Caco-2 (cell line): ENCODE measurements at regions not wholly inside any gene's neighbourhood (a gene's known extent, or its start where the extent isn't known, plus 50 kb on each side); places are given as distances from the start of the nearest gene placed in this dataset.

Experiments
- BruUV-seq: library from RNA; stranded (reverse); fragments of 400-500 nt; replicated peaks from 2 replicates; lab custom pipeline; 2021; lab: Mats Ljungman, UMichigan
- CTCF ChIA-PET: fragments of 300-600 bp; sonication (Branson Sonifier 250); formaldehyde crosslinking; loops from one replicate; lab custom pipeline; 2022; ENCODE audit warnings: antibody characterized with exemption; lab: Charles Lee
- POLR2A ChIA-PET: fragments of 300-600 bp; sonication (Branson Sonifier 250); formaldehyde crosslinking; loops from one replicate; lab custom pipeline; 2022; ENCODE audit warnings: antibody characterized with exemption; lab: Charles Lee
- DNase-seq, 2 experiments: peaks; one replicate each; pipeline versions ENCODE4 v3.0.0 to v3.0.0-alpha.2; 2020 to 2022
- H3K27me3 ChIP-seq: replicated peaks from 2 replicates; pipeline ENCODE4 v1.6.0; 2011; ENCODE audit warnings: low read length; ENCODE audit not compliant: control insufficient read depth, insufficient read depth
- H3K36me3 ChIP-seq: 2 replicates; pipeline ENCODE4 v1.5.1; 2011; ENCODE audit warnings: low read length; ENCODE audit not compliant: control insufficient read depth, insufficient read depth
- H3K4me1 ChIP-seq: fragments of 250-450 bp; sonication (Bioruptor Pico); 2 replicates; pipeline ENCODE4 v1.5.1; 2020; ENCODE audit warnings: mild to moderate bottlenecking
- H3K4me3 ChIP-seq: 2 replicates; pipeline ENCODE4 v1.5.1; 2011; ENCODE audit warnings: low read depth, mild to moderate bottlenecking, control low read depth, low read length
- H3K9me3 ChIP-seq: fragments of 250-450 bp; sonication (Bioruptor Pico); 2 replicates; pipeline ENCODE4 v1.5.1; 2020; ENCODE audit warnings: mild to moderate bottlenecking, moderate library complexity
- H3K27ac Mint-ChIP-seq: one replicate; pipeline ENCODE4 v1.8.0; 2022; ENCODE audit warnings: mixed read lengths; ENCODE audit not compliant: unreplicated experiment
- H3K27me3 Mint-ChIP-seq: one replicate; pipeline ENCODE4 v1.8.0; 2022; ENCODE audit warnings: mixed read lengths; ENCODE audit not compliant: insufficient read depth, unreplicated experiment
- H3K36me3 Mint-ChIP-seq: one replicate; pipeline ENCODE4 v1.8.0; 2022; ENCODE audit warnings: mild to moderate bottlenecking, mixed read lengths; ENCODE audit not compliant: insufficient read depth, unreplicated experiment
- H3K4me1 Mint-ChIP-seq: one replicate; pipeline ENCODE4 v1.8.0; 2022; ENCODE audit warnings: low read depth, mixed read lengths; ENCODE audit not compliant: unreplicated experiment
- H3K4me3 Mint-ChIP-seq: one replicate; pipeline ENCODE4 v1.8.0; 2022; ENCODE audit warnings: mild to moderate bottlenecking, moderate library complexity, mixed read lengths; ENCODE audit not compliant: unreplicated experiment
- H3K9me3 Mint-ChIP-seq: one replicate; pipeline ENCODE4 v1.8.0; 2022; ENCODE audit warnings: mixed read lengths; ENCODE audit not compliant: unreplicated experiment
- CTCF ChIP-seq, 2 experiments: fragments of 200-600 bp in 1 of 2; IDR thresholded peaks; 1 replicate in 1 of 2; 2 replicates in 1 of 2; pipeline versions ENCODE4 v1.5.1 to v1.8.0; 2011 to 2022; ENCODE audit warnings: antibody characterized with exemption in 1 of 2, control low read depth in 1 of 2, inconsistent platforms in 1 of 2, low read depth in 1 of 2, low read length in 1 of 2, mild to moderate bottlenecking in 1 of 2, moderate library complexity in 1 of 2; ENCODE audit not compliant: insufficient read depth in 1 of 2, severe bottlenecking in 1 of 2, unreplicated experiment in 1 of 2
- intact Hi-C: fragments of 100-400 bp; cut with micrococcal nuclease; formaldehyde crosslinking; loops from one replicate; pipeline ENCODE4 v1.10.0; 2022; ENCODE audit not compliant: unreplicated experiment

- intact Hi-C loops: no loop called here
- ChIA-PET CTCF (no interaction called here), POLR2A (no interaction called here)
- no peak for TF ChIP-seq CTCF (IDR thresholded peaks at IDR 0.05; ENCODE audit: insufficient read depth in 1 of 2, low read depth in 1 of 2, low read length in 1 of 2, severe bottlenecking in 1 of 2, unreplicated experiment in 1 of 2)
- no peaks in the 10 kb centered on the region for H3K27me3 ChIP-seq
- no peaks in the 10 kb centered on the region for H3K9me3 Mint-ChIP-seq
- BruUV-seq: no TSS peak
- no peaks in the 10 kb centered on the region for H3K9me3 ChIP-seq
- no peaks in the 10 kb centered on the region for H3K4me1 ChIP-seq
- H3K4me3 ChIP-seq: no peak overlapping the region
- DNase-seq: no peak
- no peaks in the 10 kb centered on the region for H3K36me3 Mint-ChIP-seq
- no peak overlapping the region for H3K4me3 Mint-ChIP-seq
- no peak overlapping the region for H3K27ac Mint-ChIP-seq
- peaks cover 3% of the 10 kb centered on the region for H3K27me3 Mint-ChIP-seq
- H3K4me1 Mint-ChIP-seq: no peaks in the 10 kb centered on the region
- no peaks in the 10 kb centered on the region for H3K36me3 ChIP-seq
Measured at GRCh38 chr4:164508771-164509170, 245.2 kb upstream of the SMIM31 start.

GRCh38 chr4:164509951-164510350, 244.0 kb upstream of the SMIM31 start:
- H3K36me3 Mint-ChIP-seq: no peaks in the 10 kb centered on the region
- no peaks in the 10 kb centered on the region for H3K4me1 Mint-ChIP-seq
- Histone ChIP-seq H3K36me3 (no peaks in the 10 kb centered on the region), H3K4me1 (no peaks in the 10 kb centered on the region), H3K4me3 (no peak overlapping the region), H3K27me3 (no peaks in the 10 kb centered on the region), H3K9me3 (no peaks in the 10 kb centered on the region)
- POLR2A ChIA-PET: no interaction called here
- H3K27me3 Mint-ChIP-seq: peaks cover 3% of the 10 kb centered on the region
- H3K9me3 Mint-ChIP-seq: no peaks in the 10 kb centered on the region
- no peak for DNase-seq
- BruUV-seq: no TSS peak
- no peak overlapping the region for H3K27ac Mint-ChIP-seq
- CTCF ChIA-PET: no interaction called here
- no peak overlapping the region for H3K4me3 Mint-ChIP-seq
- TF ChIP-seq CTCF (IDR thresholded peaks at IDR 0.05; ENCODE audit: insufficient read depth in 1 of 2, low read depth in 1 of 2, low read length in 1 of 2, severe bottlenecking in 1 of 2, unreplicated experiment in 1 of 2): no peak
- intact Hi-C loops: no loop called here

- H3K36me3 Mint-ChIP-seq: no peaks in the 10 kb centered on the region
- POLR2A ChIA-PET: no interaction called here
Measured at GRCh38 chr4:164512124-164512523, 241.8 kb upstream of the SMIM31 start.

More at GRCh38 chr4:164512124-164512523, 241.8 kb upstream of the SMIM31 start:
- intact Hi-C loops: no loop called here
- no peaks in the 10 kb centered on the region for H3K9me3 Mint-ChIP-seq
- no peaks in the 10 kb centered on the region for H3K27me3 ChIP-seq
- no peaks in the 10 kb centered on the region for H3K4me1 Mint-ChIP-seq
- no peaks in the 10 kb centered on the region for H3K36me3 ChIP-seq
- H3K27ac Mint-ChIP-seq: no peak overlapping the region
- peaks cover 3% of the 10 kb centered on the region for H3K27me3 Mint-ChIP-seq
- TF ChIP-seq CTCF (IDR thresholded peaks at IDR 0.05; ENCODE audit: insufficient read depth in 1 of 2, low read depth in 1 of 2, low read length in 1 of 2, severe bottlenecking in 1 of 2, unreplicated experiment in 1 of 2): no peak
- no peak for DNase-seq
- no TSS peak for BruUV-seq
- no peaks in the 10 kb centered on the region for H3K9me3 ChIP-seq
- H3K4me1 ChIP-seq: no peaks in the 10 kb centered on the region
- CTCF ChIA-PET: no interaction called here
- H3K4me3 Mint-ChIP-seq: no peak overlapping the region
- no peak overlapping the region for H3K4me3 ChIP-seq
